IgD-negative memory B cell (primary cell): ENCODE measurements at regions not wholly inside any gene's neighbourhood (a gene's known extent, or its start where the extent isn't known, plus 50 kb on each side); places are given as distances from the start of the nearest gene placed in this dataset.

Experiments used
- H3K27ac Mint-ChIP-seq, 3 donors: one replicate each; pipeline ENCODE4 v1.8.0; 2020 to 2022; ENCODE audit warnings: mild to moderate bottlenecking in 3 of 3, mixed read lengths in 3 of 3, moderate library complexity in 1 of 3
- H3K27me3 Mint-ChIP-seq: one replicate; pipeline ENCODE4 v1.8.0; 2021; ENCODE audit warnings: mixed read lengths
- H3K36me3 Mint-ChIP-seq: one replicate; pipeline ENCODE4 v1.8.0; 2020; ENCODE audit warnings: mild to moderate bottlenecking, mixed read lengths
- H3K4me1 Mint-ChIP-seq, 3 donors: one replicate each; pipeline ENCODE4 v1.8.0; 2020 to 2022; ENCODE audit warnings: mixed read lengths in 3 of 3, mild to moderate bottlenecking in 1 of 3
- H3K4me3 Mint-ChIP-seq, 4 donors: one replicate each; pipeline ENCODE4 v1.8.0; 2020 to 2022; ENCODE audit warnings: mild to moderate bottlenecking in 4 of 4, mixed read lengths in 4 of 4, moderate library complexity in 3 of 4
- H3K9me3 Mint-ChIP-seq, 3 donors: one replicate each; pipeline ENCODE4 v1.8.0; 2020 to 2021; ENCODE audit warnings: mixed read lengths in 3 of 3, mild to moderate bottlenecking in 1 of 3

DNA sequence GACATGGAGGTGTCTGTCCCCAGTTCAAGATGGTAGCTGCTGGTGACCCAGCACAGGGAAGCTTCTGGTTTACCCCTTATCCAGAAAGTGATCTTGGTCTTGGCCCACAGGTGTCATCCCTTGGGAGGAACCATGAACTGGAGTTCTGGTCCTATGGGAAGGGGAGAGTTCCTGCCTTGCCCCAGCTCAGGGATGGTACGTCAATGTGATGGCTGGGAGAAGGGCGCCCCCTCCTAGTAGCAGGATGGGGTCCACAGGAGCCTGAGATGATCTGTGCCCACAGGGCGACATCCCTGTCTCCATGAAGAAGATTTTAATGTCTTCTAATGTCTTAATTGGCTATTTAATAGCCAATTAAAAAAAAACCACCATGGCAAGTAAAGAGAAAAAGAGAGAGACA lies 249.8 kb downstream of the SIPA1L2 start:
- Mint-ChIP-seq H3K4me3 (no peak overlapping the region), H3K9me3 (peaks cover 0 to 3% (median 0%) of the 10 kb centered on the region in 3 donors), H3K36me3 (no peaks in the 10 kb centered on the region), H3K27me3 (no peaks in the 10 kb centered on the region), H3K27ac (no peak overlapping the region), H3K4me1 (no peaks in the 10 kb centered on the region)

DNA sequence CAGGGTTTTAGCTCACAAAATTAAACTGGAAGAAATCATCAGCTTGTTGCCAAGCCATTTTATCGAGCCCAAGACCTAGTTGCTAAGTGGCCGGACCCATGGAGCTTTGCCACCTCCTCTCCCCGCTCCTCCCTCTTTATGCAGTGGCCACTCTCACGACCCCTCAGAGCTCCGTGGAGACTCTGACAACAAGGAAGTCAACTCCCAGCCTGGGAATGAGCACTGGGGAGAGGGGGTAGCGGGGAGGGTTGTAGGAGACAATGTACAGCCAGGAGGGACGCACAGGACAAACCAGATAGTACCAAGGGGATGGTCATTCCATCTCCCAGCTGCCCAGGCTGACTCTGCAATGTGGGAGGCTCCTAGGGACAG lies 250.9 kb downstream of the SIPA1L2 start:
- no peak overlapping the region for H3K27ac Mint-ChIP-seq

DNA sequence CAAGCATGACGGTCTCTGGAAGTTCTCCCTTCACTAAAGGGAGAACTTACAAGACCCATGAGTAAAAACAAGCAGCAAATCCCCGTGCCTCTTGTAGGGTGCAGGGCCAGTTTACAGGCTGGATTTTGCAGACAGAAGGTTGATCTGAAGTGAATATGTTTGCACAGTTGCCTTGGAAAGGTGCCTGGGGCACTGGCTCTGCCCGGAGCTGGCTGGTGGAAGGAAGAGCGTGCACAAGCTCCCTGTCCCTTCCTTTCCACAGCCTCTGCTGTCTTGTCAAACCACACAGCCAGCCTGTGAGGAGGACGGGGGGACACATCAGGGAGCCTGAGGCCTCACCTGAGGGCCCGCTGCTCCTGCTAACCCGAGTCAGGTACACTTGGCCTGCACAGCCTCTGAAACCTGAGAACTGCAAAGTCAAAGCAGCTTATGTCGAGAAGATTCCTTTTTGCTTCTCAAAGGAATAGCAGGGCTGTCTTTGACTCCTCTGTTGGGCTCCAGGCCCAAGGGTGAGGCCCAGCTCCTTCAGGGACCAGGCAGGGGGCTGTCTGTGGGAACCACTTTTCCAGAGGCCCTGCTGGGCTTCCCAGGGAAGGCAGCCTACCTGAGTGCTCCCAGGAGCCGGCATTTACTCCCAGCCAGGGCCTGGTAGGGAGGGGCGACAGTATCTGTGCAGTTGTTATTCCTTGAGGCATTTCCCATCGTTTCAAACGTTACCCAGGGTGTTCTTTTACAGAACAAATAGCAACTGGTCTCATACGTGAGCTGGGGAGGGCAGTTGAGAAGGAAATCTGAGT lies 251.5 kb downstream of the SIPA1L2 start:
- H3K27ac Mint-ChIP-seq: no peak overlapping the region
- no peak overlapping the region for H3K4me3 Mint-ChIP-seq

More for the DNA sequence above, 250.9 kb downstream of the SIPA1L2 start:
- no peaks in the 10 kb centered on the region for H3K4me1 Mint-ChIP-seq
- H3K27me3 Mint-ChIP-seq: no peaks in the 10 kb centered on the region
- H3K9me3 Mint-ChIP-seq: peaks cover 0 to 3% (median 0%) of the 10 kb centered on the region in 3 donors
- H3K4me3 Mint-ChIP-seq: no peak overlapping the region
- H3K36me3 Mint-ChIP-seq: no peaks in the 10 kb centered on the region

DNA sequence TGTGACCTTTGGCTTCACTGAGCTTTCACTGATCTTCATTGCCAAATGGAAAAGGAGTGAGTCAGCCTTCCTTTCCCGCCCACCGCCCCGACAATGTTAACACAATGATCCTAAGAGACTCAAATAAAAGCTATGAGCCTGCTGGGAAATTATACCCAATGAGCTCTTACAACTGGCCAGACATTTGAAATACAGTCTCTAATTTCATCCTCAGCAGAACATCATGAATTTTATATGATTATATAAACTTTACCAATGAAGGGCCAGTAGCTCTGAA lies 252.5 kb downstream of the SIPA1L2 start:
- Mint-ChIP-seq H3K4me1 (no peaks in the 10 kb centered on the region), H3K27me3 (no peaks in the 10 kb centered on the region), H3K4me3 (no peak overlapping the region), H3K27ac (no peak overlapping the region), H3K9me3 (peaks cover 0 to 3% (median 0%) of the 10 kb centered on the region in 3 donors), H3K36me3 (no peaks in the 10 kb centered on the region)

More for the DNA sequence above, 251.5 kb downstream of the SIPA1L2 start:
- H3K9me3 Mint-ChIP-seq: peaks cover 0 to 3% (median 0%) of the 10 kb centered on the region in 3 donors
- no peaks in the 10 kb centered on the region for H3K36me3 Mint-ChIP-seq
- no peaks in the 10 kb centered on the region for H3K4me1 Mint-ChIP-seq
- H3K27me3 Mint-ChIP-seq: no peaks in the 10 kb centered on the region

DNA sequence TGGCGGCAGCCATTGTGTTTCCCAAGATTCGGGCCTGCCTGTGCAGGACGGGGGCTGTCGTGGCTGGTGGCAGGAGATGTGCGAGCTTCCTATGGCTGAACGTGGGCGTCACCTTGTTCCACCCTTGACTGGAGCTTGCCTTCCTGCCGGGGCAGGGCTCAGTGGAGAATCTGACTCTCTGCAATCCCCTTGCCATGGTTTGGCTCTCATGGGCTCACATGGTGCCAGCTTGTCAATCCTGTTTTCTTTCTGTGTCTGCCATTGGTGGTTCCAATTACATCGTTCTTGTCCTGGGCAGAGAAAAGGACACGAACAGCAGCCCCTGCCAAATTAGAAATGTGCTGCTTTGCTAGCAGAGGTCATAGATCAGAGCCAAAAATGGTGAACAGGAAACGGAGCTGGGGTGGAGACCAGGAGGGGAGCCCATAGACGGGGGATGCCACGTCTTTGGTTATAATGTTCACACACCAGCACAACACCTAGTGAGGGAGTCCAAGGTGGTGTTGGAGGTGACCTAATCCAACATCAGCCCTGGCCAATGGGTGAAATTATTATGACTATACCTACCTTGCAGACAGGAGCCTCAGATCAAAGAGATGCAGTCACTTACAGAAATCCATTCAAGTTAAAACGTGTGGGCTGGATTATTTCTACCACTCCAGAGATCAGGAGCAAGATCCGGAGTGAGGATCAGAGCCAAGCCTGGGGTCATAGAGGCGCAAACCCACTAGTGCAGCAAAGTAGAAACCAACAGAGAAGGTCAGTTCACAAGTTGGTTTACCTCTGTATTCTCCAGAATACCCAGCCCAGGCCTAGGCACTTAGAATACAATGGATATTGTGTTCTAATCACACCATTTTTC lies 253.1 kb downstream of the SIPA1L2 start:
- no peak overlapping the region for H3K4me3 Mint-ChIP-seq
- H3K9me3 Mint-ChIP-seq: peaks cover 0 to 3% (median 0%) of the 10 kb centered on the region in 3 donors

DNA sequence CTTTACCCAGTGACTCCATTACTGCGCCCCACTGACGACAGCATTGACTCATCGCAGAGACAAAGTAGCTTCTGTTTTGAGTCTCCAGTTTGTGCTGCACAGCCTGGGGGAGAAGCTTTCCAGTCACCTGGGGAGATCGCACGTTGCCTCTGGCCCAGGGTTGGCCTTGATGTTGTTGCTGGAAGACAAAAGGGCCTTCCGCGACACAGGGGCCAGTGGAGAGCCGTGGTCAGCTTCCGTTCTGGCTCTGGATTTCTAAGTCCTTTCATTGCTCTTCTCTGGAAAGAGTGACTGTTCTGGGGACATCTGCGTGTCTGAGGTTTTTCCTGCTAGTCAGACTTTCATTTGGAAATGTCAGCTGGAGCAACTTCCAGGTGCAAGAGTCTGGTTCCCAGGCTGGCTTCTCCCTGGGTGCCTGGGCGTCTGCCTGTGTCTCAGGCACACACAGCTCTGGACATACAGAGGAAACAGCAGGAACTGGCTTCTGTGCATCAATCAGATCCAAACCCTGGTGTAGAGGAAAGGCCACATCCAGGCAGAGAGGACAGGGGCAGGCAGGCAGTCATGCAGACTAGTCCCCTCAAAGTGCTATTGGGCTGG lies 257.0 kb downstream of the SIPA1L2 start:
- Mint-ChIP-seq H3K27me3 (peaks cover 1% of the 10 kb centered on the region), H3K27ac (no peak overlapping the region), H3K4me1 (no peaks in the 10 kb centered on the region), H3K36me3 (no peaks in the 10 kb centered on the region), H3K9me3 (no peaks in the 10 kb centered on the region), H3K4me3 (no peak overlapping the region)

More for the DNA sequence above, 253.1 kb downstream of the SIPA1L2 start:
- H3K27me3 Mint-ChIP-seq: no peaks in the 10 kb centered on the region
- no peaks in the 10 kb centered on the region for H3K36me3 Mint-ChIP-seq
- no peak overlapping the region for H3K27ac Mint-ChIP-seq
- H3K4me1 Mint-ChIP-seq: no peaks in the 10 kb centered on the region

DNA sequence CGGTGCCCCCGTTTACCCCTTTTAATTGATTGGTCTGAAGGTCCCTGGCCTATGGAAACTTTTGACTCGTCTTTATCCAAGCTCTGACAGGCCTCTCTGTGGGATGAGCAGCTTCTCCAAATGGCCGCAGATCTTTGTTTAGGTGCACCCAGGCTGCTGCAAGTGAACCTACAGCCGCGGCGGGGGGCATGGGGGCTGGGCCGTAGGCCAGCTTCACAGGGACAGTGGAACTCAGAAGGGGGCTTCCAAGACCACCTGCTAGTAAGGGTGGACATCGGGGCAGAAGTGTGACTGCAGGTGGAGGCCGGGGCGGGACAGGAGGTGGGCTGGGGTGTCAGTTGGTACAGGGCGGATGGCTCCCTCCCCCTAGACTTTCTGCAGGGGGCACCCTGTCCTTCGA lies 257.5 kb downstream of the SIPA1L2 start:
- Mint-ChIP-seq H3K4me3 (no peak overlapping the region), H3K4me1 (no peaks in the 10 kb centered on the region), H3K9me3 (no peaks in the 10 kb centered on the region)

DNA sequence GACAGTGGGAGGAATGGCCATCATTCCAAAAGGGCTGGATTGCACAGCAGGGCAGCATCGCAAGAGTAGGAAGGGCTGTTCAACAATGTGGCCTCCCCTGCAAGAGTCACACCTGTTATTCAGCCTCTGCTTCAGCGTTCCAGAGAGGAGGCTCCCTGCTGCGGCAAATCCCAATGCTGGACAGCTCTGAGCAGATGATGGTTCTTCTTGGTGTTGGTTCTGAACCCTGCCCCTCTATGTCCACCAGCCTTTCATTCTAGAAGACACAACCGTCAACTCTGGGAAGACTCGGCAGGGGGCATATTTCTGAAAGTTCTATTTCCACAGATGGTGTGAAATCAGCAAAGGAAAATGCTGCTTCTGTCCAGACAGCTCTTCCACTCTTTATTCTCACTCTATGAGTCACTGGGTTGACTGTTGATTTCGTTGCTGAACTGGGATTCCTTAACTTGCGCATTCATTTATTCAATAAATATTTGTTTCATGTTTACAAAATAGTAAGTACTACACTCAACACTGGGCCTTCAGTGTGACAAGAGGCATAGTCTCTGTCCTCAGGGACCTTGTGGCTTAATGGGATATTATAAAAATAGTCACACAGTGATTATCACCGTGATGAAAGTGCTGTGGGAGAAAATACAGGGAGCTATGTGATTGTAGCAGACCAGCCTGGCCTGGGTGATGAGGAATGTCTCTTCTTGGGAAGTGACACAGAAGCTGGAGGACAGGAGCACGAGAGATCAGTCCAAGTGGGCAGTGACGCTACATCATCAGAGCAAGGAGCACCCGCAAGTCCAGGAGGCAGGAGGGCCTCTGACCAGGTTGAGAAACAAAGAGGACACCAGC lies 260.3 kb downstream of the SIPA1L2 start:
- no peak overlapping the region for H3K27ac Mint-ChIP-seq
- H3K9me3 Mint-ChIP-seq: no peaks in the 10 kb centered on the region
- H3K4me3 Mint-ChIP-seq: no peak overlapping the region
- H3K27me3 Mint-ChIP-seq: peaks cover 1% of the 10 kb centered on the region
- H3K36me3 Mint-ChIP-seq: no peaks in the 10 kb centered on the region
- no peaks in the 10 kb centered on the region for H3K4me1 Mint-ChIP-seq

More for the DNA sequence above, 257.5 kb downstream of the SIPA1L2 start:
- H3K27ac Mint-ChIP-seq: no peak overlapping the region
- peaks cover 1% of the 10 kb centered on the region for H3K27me3 Mint-ChIP-seq
- no peaks in the 10 kb centered on the region for H3K36me3 Mint-ChIP-seq

DNA sequence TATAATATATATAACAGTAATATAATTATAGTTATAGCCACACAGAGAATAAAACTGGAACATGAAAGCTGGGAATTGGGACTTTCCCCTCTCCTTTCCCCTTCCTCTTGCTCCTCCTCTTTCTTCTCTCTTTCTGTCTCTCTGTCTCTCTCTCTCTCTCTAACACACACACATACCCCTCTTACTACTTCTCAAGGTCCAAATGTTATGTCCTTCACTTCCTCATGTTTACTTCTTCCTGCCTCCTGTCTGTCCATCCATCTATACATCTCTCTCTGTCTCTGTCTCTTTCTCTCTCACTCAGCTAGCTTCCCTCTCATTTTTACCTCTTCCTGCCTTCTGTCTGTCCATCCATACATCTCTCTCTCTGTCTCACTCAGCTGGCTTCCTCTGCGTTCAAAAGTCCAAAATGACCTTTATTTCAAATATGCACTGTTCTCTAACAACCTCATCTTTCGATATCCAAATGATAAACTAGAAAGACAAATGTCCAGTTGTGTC lies 261.1 kb downstream of the SIPA1L2 start:
- H3K9me3 Mint-ChIP-seq: no peaks in the 10 kb centered on the region
- H3K4me1 Mint-ChIP-seq: no peaks in the 10 kb centered on the region
- H3K36me3 Mint-ChIP-seq: no peaks in the 10 kb centered on the region
- no peak overlapping the region for H3K4me3 Mint-ChIP-seq
- H3K27ac Mint-ChIP-seq: no peak overlapping the region
- H3K27me3 Mint-ChIP-seq: peaks cover 1% of the 10 kb centered on the region

DNA sequence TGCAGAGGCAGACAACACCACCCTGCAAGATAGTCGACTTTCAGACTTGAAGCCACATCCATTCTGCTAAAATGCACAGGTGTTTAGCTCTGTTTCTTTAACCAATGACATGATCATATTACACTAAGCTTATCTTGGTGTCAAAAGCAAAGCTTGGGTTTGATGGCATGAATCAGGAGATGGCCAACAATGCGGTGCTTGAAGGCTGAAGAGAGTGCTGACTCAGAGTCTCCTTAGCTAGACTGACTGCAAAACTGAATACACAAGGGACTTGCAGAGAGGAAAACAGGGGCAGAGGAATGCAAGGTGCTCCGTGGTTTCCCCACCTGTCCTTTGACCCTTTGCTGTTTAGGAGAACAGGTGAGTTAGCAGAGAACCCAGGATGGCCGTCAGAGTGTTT lies 262.6 kb downstream of the SIPA1L2 start:
- Mint-ChIP-seq H3K4me3 (no peak overlapping the region), H3K27ac (no peak overlapping the region), H3K4me1 (no peaks in the 10 kb centered on the region), H3K27me3 (peaks cover 1% of the 10 kb centered on the region), H3K9me3 (no peaks in the 10 kb centered on the region), H3K36me3 (no peaks in the 10 kb centered on the region)

DNA sequence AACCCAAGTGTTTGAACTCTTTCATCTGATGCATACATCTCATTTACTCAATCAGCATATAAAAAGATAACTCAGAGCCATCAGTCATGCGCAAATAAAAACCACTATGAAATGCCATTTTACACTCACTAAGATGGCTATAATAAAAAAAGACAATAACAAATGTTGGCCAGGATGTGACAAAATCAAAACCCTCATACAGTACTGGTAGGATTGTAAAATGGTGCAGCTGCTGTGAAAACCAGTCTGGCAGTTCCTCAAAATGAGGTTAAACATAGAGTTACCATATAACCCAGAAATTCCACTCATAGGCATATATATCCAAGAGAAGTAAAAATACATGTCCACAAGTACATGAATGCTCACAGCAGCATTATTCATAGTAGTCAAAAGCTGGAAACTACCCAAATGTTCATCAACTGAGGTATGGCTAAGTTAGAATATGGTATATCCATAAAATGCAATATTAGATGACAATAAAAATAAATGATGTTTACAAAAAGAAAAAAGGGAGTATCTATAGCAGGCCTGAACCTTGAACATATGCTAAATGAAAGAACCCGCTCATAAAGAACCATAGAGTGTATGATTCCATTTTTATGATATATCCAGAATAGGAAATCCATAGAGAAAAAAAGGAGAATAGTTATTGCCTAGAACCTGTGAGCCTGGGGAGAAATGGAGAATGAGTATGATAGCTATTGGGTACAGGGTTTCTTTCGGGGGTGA lies 265.1 kb downstream of the SIPA1L2 start:
- no peaks in the 10 kb centered on the region for H3K36me3 Mint-ChIP-seq
- no peak overlapping the region for H3K27ac Mint-ChIP-seq
- no peaks in the 10 kb centered on the region for H3K4me1 Mint-ChIP-seq
- H3K9me3 Mint-ChIP-seq: no peaks in the 10 kb centered on the region
- peaks cover 1% of the 10 kb centered on the region for H3K27me3 Mint-ChIP-seq
- H3K4me3 Mint-ChIP-seq: no peak overlapping the region

DNA sequence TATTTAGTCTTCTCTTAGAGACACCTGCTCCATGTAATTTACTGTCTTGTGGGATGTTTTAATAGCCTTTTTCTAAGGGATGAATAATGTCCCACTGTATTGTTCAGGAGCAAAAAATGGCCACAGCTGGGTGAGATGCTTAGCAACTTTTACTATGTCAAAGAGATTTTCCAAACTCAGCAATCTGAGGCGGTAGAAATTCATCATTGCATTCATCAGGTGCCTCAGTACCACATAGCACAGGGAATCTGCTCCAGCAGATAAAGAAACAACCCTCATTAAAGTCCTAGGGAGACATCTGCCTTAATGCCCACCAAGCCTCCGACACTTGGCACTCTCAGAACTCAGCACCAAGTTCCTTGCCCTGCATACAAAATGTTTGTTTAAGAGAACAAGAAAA lies 266.9 kb downstream of the SIPA1L2 start:
- Mint-ChIP-seq H3K27me3 (no peaks in the 10 kb centered on the region), H3K9me3 (no peaks in the 10 kb centered on the region), H3K4me1 (no peaks in the 10 kb centered on the region), H3K27ac (no peak overlapping the region), H3K4me3 (no peak overlapping the region), H3K36me3 (no peaks in the 10 kb centered on the region)

DNA sequence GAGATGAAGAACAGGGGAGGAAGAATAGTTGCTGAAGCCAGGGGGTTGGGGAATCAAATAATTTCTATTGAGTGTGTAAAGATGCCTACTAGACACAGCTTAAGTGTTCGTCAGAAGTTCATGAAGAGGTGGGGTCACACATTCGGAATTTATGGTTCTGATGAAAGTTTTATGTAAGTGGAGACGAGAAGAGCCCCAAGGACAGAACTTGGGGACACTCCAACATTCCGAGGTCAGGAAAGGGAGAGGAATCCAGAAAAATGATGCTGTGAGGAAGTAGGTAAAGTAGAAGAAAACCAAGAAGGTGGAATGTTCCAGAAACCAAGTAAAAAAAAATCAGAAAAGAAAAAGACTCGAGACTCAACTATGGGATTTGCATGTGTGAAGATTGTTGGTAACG lies 272.5 kb downstream of the SIPA1L2 start:
- H3K36me3 Mint-ChIP-seq: no peaks in the 10 kb centered on the region
- no peaks in the 10 kb centered on the region for H3K4me1 Mint-ChIP-seq
- H3K4me3 Mint-ChIP-seq: no peak overlapping the region
- H3K27me3 Mint-ChIP-seq: no peaks in the 10 kb centered on the region
- no peak overlapping the region for H3K27ac Mint-ChIP-seq
- H3K9me3 Mint-ChIP-seq: peaks cover 0 to 2% (median 0%) of the 10 kb centered on the region in 3 donors
